Left renal cortex interstitium (tissue), 4 donors: ENCODE measurements at regions not wholly inside any gene's neighbourhood (a gene's known extent, or its start where the extent isn't known, plus 50 kb on each side); places are given as distances from the start of the nearest gene placed in this dataset.
"Not testable (repeated sequence)": the region's sequence is repeated elsewhere in the genome, so short reads cannot be mapped to it uniquely, and the experiment has no call there.

Experiments used
- DNase-seq, 4 donors: peaks; one replicate each; pipeline ENCODE4 v3.0.0-alpha.2; 2013; ENCODE audit warnings: low read depth in 4 of 4, low spot score in 2 of 4, missing footprints in 1 of 4

GRCh38 chr9:81455462-81456219 lies 233.7 kb downstream of the TLE1 start:
- DNase-seq: no peak

DNA sequence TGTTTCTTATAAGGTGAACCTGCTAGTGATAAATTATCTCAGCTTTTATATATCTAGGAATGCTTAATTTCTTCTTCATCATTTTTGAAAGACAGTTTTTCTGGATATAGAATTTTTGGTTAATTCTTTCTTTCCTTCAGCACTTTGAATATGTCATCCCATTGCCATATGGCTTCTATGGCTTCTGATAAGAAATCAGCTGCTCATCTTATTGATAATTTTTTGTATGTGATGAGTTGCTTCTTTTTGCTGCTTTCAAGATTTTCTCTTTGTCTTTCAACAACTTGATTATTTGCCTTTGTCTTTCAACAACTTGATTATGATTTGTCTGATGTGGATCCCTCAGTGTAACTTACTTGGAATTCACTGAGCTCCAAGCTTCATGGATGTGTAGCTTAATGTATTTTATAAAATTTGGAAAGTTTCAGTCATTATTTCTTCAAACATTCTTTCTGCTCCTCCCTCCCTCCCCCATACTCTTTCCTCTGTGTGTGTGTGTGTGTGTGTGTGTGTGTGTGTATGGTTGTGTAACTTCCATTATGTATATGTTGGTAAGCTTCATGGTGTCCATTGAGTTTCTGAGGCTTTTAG lies 243.9 kb downstream of the TLE1 start:
- no peak for DNase-seq

GRCh38 chr9:81431641-81432040 lies 257.7 kb downstream of the TLE1 start:
- no peak for DNase-seq

DNA sequence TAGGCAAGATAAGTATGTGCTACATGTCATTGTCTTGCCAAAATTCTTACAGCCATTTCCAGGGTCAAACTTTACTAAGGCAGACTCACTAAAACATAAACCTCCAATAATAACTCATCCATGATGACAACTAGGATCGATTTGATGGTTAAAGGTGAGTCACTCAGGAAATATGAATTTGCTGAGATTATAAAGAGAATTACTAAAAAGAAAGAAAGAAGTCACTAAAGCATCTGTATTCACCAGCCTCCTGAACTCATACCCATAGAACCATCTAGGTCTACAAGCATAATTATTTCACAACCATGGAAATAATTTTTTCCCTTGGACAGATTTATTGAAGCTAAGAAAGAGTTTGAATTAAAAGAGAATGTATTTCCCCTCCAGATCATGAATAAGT lies 258.6 kb downstream of the TLE1 start:
- DNase-seq: no peak

GRCh38 chr9:81427870-81428269 lies 261.5 kb downstream of the TLE1 start:
- no peak for DNase-seq

DNA sequence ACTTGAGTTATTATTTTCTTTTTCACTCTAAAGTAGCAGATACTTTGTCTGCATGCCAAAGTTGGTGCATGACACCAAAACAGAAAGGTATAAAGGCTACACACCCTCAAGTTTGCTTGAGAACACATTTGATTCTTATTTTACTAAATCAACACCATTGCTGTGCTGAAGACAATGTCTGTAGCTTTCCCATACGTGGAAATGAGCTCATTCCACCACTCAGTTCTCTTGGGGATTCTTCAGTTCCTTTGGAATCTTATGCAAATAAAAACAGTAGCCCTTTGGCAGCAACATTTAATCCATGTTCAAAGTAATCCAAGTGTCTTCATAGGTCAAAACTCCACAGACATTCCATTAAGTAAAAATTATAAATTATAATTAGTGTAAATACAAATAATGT lies 264.9 kb downstream of the TLE1 start:
- no peak for DNase-seq

GRCh38 chr9:81423589-81424326 lies 265.6 kb downstream of the TLE1 start:
- DNase-seq: no peak

GRCh38 chr9:81421090-81421489 lies 268.3 kb downstream of the TLE1 start:
- DNase-seq: not testable (repeated sequence)

DNA sequence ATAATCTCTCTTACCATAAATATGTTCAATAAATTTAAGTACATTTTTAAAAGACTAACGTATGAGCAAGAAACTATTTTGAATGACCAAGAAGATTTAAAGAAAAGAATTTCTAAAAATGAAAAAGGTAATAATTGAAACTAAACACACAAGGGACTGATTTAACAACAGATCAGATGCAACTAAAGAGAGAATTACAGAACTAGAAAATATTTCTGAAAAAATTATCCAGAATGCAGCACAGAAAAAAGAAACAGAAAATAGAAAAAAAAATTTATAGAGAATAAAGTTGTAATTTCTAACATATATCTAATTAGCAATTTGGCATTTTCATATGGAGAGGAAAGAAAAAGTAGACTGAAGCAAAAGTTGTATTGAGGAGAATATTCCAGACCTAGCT lies 269.3 kb downstream of the TLE1 start:
- DNase-seq: no peak

GRCh38 chr9:81417941-81418340 lies 271.4 kb downstream of the TLE1 start:
- DNase-seq: no peak

DNA sequence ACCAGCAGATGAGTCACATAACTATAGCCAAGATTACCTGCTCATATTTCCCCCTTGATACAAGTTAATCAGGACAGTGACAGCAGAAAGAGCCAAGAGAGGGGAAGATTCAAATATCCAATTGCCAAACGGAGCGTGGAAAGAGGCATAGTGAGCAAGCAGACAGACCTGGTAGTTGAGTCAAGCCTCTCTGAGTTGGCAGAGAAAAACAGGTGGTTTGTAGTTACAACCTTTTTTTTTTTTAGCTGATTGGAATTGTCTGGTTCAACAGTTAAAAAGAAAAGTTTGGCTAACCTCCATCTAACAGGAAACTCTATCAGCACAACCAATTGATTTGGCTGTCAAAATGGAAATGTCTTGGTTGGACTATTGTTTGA lies 272.1 kb downstream of the TLE1 start:
- DNase-seq: no peak

DNA sequence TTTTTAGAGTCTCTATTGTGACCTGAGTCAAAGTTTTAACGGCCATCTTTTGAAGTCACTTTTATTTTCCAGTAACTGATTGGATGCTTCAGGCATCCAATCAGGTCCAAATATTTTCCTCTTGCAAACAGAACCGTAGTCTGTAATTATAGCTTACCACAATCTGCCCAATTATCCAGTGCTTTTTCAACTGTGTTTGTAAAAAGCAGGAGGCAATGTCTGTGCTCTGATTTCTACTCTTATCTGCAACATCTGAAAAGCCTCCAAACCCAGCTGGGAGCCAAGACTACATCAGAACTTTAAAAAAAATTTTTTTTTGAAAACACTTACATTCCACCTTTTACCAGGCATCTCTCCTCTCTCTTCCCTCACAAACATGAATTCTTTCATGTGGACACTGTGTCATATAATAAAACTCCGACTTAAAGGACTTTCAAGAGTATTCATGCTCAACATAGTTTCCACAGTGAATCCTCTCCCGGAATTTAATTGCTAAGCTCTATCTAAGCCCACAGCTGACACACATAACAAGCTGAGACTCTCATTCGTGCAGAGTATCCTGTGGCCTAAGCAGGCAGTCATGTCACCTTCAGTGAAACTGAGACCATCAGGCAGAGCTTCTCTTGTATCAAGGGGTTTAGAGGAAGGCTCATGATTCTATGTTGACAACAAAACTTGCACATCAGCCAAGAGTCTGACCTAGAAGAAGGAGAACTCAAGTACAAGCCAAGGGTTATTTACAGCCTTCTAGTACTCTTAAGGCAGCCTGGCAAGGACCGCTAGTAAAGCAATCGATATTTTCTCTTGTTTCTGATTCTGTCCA lies 272.7 kb downstream of the TLE1 start:
- DNase-seq: no peak

GRCh38 chr9:81414836-81415235 lies 274.5 kb downstream of the TLE1 start:
- no peak for DNase-seq

- DNase-seq: no peak
Measured at GRCh38 chr9:81411961-81412360, 277.4 kb downstream of the TLE1 start.

DNA sequence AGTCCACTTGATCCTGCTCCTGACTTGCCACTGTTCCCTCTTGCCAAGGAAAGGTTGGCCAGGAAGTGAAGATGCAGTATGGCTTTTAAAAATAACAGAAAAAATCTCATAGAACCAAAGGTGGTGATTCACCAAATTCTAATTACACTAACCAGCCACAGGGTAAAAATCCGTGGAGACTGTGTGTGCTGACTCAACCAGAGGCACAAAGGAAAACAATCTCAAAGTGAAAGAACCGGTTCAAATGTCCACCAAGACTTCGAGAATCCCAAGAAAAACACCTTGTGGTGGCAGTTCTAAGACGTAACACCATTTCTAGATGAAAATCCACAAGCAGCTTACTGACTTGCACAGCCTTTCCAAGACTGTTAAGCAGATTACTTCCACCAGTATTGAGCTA lies 279.1 kb downstream of the TLE1 start:
- DNase-seq: no peak

GRCh38 chr9:81408951-81409350 lies 280.4 kb downstream of the TLE1 start:
- no peak for DNase-seq

GRCh38 chr9:81404931-81405598 lies 284.3 kb downstream of the TLE1 start:
- DNase-seq: no peak

- DNase-seq: peak in 2 of 4 donors; percentile 61 to 72
Measured at GRCh38 chr9:81397481-81398381, 291.6 kb downstream of the TLE1 start.

GRCh38 chr9:81396528-81396927 lies 292.8 kb downstream of the TLE1 start:
- no peak for DNase-seq

- no peak for DNase-seq
Measured at GRCh38 chr9:81395676-81396054, 293.7 kb downstream of the TLE1 start.
